ENCODE measurements at regions not wholly inside any gene's neighbourhood (a gene's known extent, or its start where the extent isn't known, plus 50 kb on each side); places are given as distances from the start of the nearest gene placed in this dataset.

- no peaks in the 10 kb centered on the region for H3K36me3 ChIP-seq (ENCODE audit: control insufficient read depth, insufficient read depth, low read length, severe bottlenecking)
- peaks cover 24% of the 10 kb centered on the region for H3K4me1 ChIP-seq (ENCODE audit: control insufficient read depth, insufficient read depth, low read length)
- no peak overlapping the region for H3K9ac ChIP-seq (ENCODE audit: low read length)
- H3K27me3 ChIP-seq (replicated peaks; ENCODE audit: control insufficient read depth, insufficient read depth, low read length), result no peaks in the 10 kb centered on the region
- H3K9me3 ChIP-seq (ENCODE audit: control insufficient read depth, low read length), result no peaks in the 10 kb centered on the region
- no peak overlapping the region for H3K4me3 ChIP-seq (ENCODE audit: low read length)
- no peak for DNase-seq (ENCODE audit: low read depth)
Measured at GRCh38 chr4:53732661-53733060, 141.4 kb upstream of the LNX1 start.

DNA sequence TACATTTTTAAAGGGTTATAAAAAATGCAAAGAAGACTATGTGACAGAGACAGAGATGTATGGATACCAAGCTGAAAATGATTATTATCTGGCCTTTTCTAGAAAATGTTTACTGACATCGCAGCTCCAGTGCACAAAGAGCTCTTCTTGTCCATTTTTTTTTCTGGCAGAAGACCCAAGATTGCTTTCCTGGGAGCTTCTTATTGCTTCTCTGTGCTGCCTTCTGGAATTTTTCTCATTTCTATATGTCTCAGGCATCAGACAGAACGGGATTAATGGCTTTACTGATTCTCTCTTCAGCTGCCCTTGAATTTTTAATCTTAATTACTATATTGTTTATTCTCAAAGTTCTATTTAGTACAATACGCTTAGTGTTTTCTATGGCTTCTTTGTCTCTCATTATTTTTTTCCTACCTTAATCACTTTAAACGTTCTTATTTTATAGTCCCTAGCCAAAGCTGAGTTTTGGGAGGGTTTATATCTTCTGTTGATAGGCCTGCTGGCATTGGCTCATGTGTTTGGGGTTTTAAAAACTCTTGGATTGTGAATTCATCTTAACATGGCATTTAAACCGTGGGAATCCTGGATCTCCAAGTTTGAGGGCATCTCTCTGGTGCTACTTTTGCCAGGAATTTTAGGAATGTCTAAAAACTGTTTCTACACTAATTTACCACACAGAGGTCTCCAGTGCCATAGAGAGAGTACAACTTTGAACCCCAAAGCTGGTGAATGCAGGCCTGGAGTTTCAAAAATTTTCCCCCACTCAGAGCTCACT is 138.9 kb upstream of the LNX1 start:
- Histone ChIP-seq H3K27me3 (replicated peaks; ENCODE audit: control insufficient read depth, insufficient read depth, low read length) (no peaks in the 10 kb centered on the region), H3K4me3 (ENCODE audit: low read length) (no peak overlapping the region), H3K36me3 (ENCODE audit: control insufficient read depth, insufficient read depth, low read length, severe bottlenecking) (no peaks in the 10 kb centered on the region), H3K9ac (ENCODE audit: low read length) (no peak overlapping the region), H3K9me3 (ENCODE audit: control insufficient read depth, low read length) (no peaks in the 10 kb centered on the region), H3K4me1 (ENCODE audit: control insufficient read depth, insufficient read depth, low read length) (peaks cover 16% of the 10 kb centered on the region)
- no peak for DNase-seq (ENCODE audit: low read depth)

GRCh38 chr4:53722110-53722509 is 130.8 kb upstream of the LNX1 start:
- no peak overlapping the region for H3K4me3 ChIP-seq (ENCODE audit: low read length)
- H3K9ac ChIP-seq (ENCODE audit: low read length), result no peak overlapping the region
- H3K36me3 ChIP-seq (ENCODE audit: control insufficient read depth, insufficient read depth, low read length, severe bottlenecking), result no peaks in the 10 kb centered on the region
- H3K27me3 ChIP-seq (replicated peaks; ENCODE audit: control insufficient read depth, insufficient read depth, low read length), result no peaks in the 10 kb centered on the region
- H3K9me3 ChIP-seq (ENCODE audit: control insufficient read depth, low read length), result no peaks in the 10 kb centered on the region
- peaks cover 2% of the 10 kb centered on the region for H3K4me1 ChIP-seq (ENCODE audit: control insufficient read depth, insufficient read depth, low read length)
- no peak for DNase-seq (ENCODE audit: low read depth)

- Histone ChIP-seq H3K36me3 (ENCODE audit: control insufficient read depth, insufficient read depth, low read length, severe bottlenecking) (no peaks in the 10 kb centered on the region), H3K4me3 (ENCODE audit: low read length) (no peak overlapping the region), H3K9me3 (ENCODE audit: control insufficient read depth, low read length) (no peaks in the 10 kb centered on the region), H3K4me1 (ENCODE audit: control insufficient read depth, insufficient read depth, low read length) (peaks cover 10% of the 10 kb centered on the region), H3K27me3 (replicated peaks; ENCODE audit: control insufficient read depth, insufficient read depth, low read length) (no peaks in the 10 kb centered on the region), H3K9ac (ENCODE audit: low read length) (no peak overlapping the region)
- DNase-seq (ENCODE audit: low read depth), result no peak
Measured at GRCh38 chr4:53721263-53721662, 130.0 kb upstream of the LNX1 start.

DNA sequence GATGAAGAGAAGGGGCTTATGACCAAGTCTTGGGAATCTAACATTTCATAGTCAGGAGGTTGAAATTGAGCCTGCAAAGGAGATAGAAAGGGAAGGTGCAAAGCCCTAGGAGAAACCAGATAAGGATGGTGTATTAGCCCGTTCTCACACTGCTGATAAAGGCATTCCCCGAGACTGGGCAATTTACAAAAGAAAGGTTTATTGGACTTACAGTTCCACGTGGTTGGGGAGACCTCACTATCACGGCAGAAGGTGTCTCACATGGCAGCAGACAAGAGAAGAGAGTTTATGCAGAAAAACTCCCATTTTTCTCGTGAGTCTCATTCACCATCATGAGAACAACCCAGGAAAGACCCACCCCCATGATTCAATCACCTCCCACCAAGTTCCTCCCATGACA is 129.5 kb upstream of the LNX1 start:
- DNase-seq (ENCODE audit: low read depth), result no peak
- no peak overlapping the region for H3K9ac ChIP-seq (ENCODE audit: low read length)
- no peaks in the 10 kb centered on the region for H3K27me3 ChIP-seq (replicated peaks; ENCODE audit: control insufficient read depth, insufficient read depth, low read length)
- no peaks in the 10 kb centered on the region for H3K36me3 ChIP-seq (ENCODE audit: control insufficient read depth, insufficient read depth, low read length, severe bottlenecking)
- no peak overlapping the region for H3K4me3 ChIP-seq (ENCODE audit: low read length)
- peaks cover 15% of the 10 kb centered on the region for H3K4me1 ChIP-seq (ENCODE audit: control insufficient read depth, insufficient read depth, low read length)
- H3K9me3 ChIP-seq (ENCODE audit: control insufficient read depth, low read length), result no peaks in the 10 kb centered on the region

DNA sequence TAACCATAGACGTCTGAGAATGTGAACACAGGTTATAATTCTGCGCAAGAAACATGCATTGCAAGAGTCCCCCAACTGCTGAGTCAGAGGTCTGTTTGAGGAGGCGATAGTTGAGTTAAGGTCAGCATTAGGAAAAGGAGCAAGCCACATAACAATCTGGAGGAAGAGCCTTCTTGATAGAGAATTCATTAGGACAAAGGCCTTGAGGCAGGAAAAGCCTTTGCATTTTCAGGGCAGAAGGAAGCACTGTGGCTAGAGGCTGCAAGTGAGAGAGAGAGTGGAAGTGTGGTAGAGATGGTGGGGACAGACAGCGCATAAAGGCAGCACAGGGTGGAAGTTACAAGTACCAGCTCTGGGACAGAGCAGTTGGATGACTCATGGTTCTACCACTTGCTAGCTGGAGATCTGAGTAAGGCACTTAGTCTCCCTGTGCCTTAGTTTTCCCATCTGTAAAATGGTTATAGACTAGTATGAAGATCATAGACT is 125.8 kb upstream of the LNX1 start:
- Histone ChIP-seq H3K36me3 (ENCODE audit: control insufficient read depth, insufficient read depth, low read length, severe bottlenecking) (no peaks in the 10 kb centered on the region), H3K27me3 (replicated peaks; ENCODE audit: control insufficient read depth, insufficient read depth, low read length) (no peaks in the 10 kb centered on the region), H3K9ac (ENCODE audit: low read length) (peak overlapping the region; percentile 76), H3K4me3 (ENCODE audit: low read length) (peak overlapping the region; percentile 7), H3K4me1 (ENCODE audit: control insufficient read depth, insufficient read depth, low read length) (peaks cover 45% of the 10 kb centered on the region), H3K9me3 (ENCODE audit: control insufficient read depth, low read length) (no peaks in the 10 kb centered on the region)
- no peak for DNase-seq (ENCODE audit: low read depth)

- H3K4me1 ChIP-seq (ENCODE audit: control insufficient read depth, insufficient read depth, low read length), result peaks cover 50% of the 10 kb centered on the region
- H3K27me3 ChIP-seq (replicated peaks; ENCODE audit: control insufficient read depth, insufficient read depth, low read length), result no peaks in the 10 kb centered on the region
- no peaks in the 10 kb centered on the region for H3K36me3 ChIP-seq (ENCODE audit: control insufficient read depth, insufficient read depth, low read length, severe bottlenecking)
- H3K9me3 ChIP-seq (ENCODE audit: control insufficient read depth, low read length), result no peaks in the 10 kb centered on the region
- no peak for DNase-seq (ENCODE audit: low read depth)
- H3K4me3 ChIP-seq (ENCODE audit: low read length), result peak overlapping the region; percentile 7
- H3K9ac ChIP-seq (ENCODE audit: low read length), result peak overlapping the region; percentile 76
Measured at GRCh38 chr4:53716471-53717063, 125.3 kb upstream of the LNX1 start.

- no peak for DNase-seq (ENCODE audit: low read depth)
- H3K9ac ChIP-seq (ENCODE audit: low read length), result peak overlapping the region; percentile 76
- H3K4me1 ChIP-seq (ENCODE audit: control insufficient read depth, insufficient read depth, low read length), result peaks cover 52% of the 10 kb centered on the region
- H3K36me3 ChIP-seq (ENCODE audit: control insufficient read depth, insufficient read depth, low read length, severe bottlenecking), result no peaks in the 10 kb centered on the region
- H3K27me3 ChIP-seq (replicated peaks; ENCODE audit: control insufficient read depth, insufficient read depth, low read length), result no peaks in the 10 kb centered on the region
- H3K4me3 ChIP-seq (ENCODE audit: low read length), result peak overlapping the region; percentile 58
- H3K9me3 ChIP-seq (ENCODE audit: control insufficient read depth, low read length), result no peaks in the 10 kb centered on the region
Measured at GRCh38 chr4:53716011-53716410, 124.7 kb upstream of the LNX1 start.

DNA sequence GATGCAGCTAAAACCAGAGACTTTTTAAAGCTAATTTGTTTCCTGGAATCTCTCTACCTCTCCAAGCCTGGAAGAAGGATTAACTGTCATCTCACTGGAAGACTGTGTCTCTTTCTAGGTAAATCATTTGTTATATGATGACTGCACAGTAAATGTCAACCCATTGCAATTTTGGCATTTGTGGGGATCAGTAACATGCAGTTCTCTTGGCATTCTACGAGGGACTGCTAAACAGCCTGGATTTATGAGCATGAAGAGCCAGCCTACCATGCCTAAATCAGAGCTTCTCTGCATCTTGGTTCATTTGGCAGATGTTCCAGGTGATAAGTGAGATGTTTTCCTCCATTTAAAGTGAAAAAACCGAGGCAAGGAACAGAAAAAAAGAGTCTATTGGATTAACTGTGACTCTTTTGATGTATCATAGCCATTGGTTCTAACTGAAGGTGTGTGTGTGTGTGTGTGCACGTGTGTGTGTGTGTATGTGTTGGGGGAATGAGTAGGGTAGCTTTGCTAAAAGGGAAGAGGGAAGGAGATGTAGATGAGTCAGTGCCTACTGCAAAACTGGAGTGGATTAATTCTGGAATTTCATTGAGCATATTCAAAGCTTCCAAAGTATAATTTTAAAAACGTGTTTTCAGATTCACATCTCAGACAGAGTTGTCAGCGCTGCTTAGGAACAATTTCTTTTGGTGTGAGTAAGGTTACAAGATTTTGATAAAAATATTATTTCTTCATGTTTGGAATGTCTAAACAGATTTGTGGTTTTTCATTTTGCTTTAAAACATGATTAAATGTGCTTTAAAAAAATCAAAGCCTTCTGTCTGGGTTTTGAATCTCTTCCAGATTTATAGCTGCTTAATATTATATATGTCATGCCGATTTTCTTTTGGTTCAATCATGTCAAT is 123.2 kb upstream of the LNX1 start:
- no peaks in the 10 kb centered on the region for H3K36me3 ChIP-seq (ENCODE audit: control insufficient read depth, insufficient read depth, low read length, severe bottlenecking)
- DNase-seq (ENCODE audit: low read depth), result peak; percentile 77
- H3K9me3 ChIP-seq (ENCODE audit: control insufficient read depth, low read length), result no peaks in the 10 kb centered on the region

GRCh38 chr4:53713767-53714166 is 122.5 kb upstream of the LNX1 start:
- no peak for DNase-seq (ENCODE audit: low read depth)
- H3K4me1 ChIP-seq (ENCODE audit: control insufficient read depth, insufficient read depth, low read length), result peaks cover 54% of the 10 kb centered on the region

More for the DNA sequence above, 123.2 kb upstream of the LNX1 start:
- Histone ChIP-seq H3K9ac (ENCODE audit: low read length) (peak overlapping the region; percentile 76), H3K4me1 (ENCODE audit: control insufficient read depth, insufficient read depth, low read length) (peaks cover 52% of the 10 kb centered on the region), H3K27me3 (replicated peaks; ENCODE audit: control insufficient read depth, insufficient read depth, low read length) (no peaks in the 10 kb centered on the region), H3K4me3 (ENCODE audit: low read length) (peak overlapping the region; percentile 58)

GRCh38 chr4:53713296-53713695 is 122.0 kb upstream of the LNX1 start:
- Histone ChIP-seq H3K9me3 (ENCODE audit: control insufficient read depth, low read length) (no peaks in the 10 kb centered on the region), H3K27me3 (replicated peaks; ENCODE audit: control insufficient read depth, insufficient read depth, low read length) (no peaks in the 10 kb centered on the region), H3K4me3 (ENCODE audit: low read length) (no peak overlapping the region), H3K36me3 (ENCODE audit: control insufficient read depth, insufficient read depth, low read length, severe bottlenecking) (no peaks in the 10 kb centered on the region), H3K9ac (ENCODE audit: low read length) (no peak overlapping the region), H3K4me1 (ENCODE audit: control insufficient read depth, insufficient read depth, low read length) (peaks cover 54% of the 10 kb centered on the region)
- DNase-seq (ENCODE audit: low read depth), result peak; percentile 51

More at GRCh38 chr4:53713767-53714166, 122.5 kb upstream of the LNX1 start:
- Histone ChIP-seq H3K9me3 (ENCODE audit: control insufficient read depth, low read length) (no peaks in the 10 kb centered on the region), H3K36me3 (ENCODE audit: control insufficient read depth, insufficient read depth, low read length, severe bottlenecking) (no peaks in the 10 kb centered on the region), H3K4me3 (ENCODE audit: low read length) (no peak overlapping the region), H3K9ac (ENCODE audit: low read length) (no peak overlapping the region), H3K27me3 (replicated peaks; ENCODE audit: control insufficient read depth, insufficient read depth, low read length) (no peaks in the 10 kb centered on the region)

Data from adipocyte (in vitro differentiated cells).